UCSD-AML1 (cell line): ENCODE measurements at regions not wholly inside any gene's neighbourhood (a gene's known extent, or its start where the extent isn't known, plus 50 kb on each side); places are given as distances from the start of the nearest gene placed in this dataset.
"Not testable (repeated sequence)": the region's sequence is repeated elsewhere in the genome, so short reads cannot be mapped to it uniquely, and the experiment has no call there.

Source experiments
- DNase-seq: peaks from one replicate; lab custom pipeline; 2025; ENCODE audit not compliant: unreplicated experiment; lab: John Stamatoyannopoulos, UW

DNA sequence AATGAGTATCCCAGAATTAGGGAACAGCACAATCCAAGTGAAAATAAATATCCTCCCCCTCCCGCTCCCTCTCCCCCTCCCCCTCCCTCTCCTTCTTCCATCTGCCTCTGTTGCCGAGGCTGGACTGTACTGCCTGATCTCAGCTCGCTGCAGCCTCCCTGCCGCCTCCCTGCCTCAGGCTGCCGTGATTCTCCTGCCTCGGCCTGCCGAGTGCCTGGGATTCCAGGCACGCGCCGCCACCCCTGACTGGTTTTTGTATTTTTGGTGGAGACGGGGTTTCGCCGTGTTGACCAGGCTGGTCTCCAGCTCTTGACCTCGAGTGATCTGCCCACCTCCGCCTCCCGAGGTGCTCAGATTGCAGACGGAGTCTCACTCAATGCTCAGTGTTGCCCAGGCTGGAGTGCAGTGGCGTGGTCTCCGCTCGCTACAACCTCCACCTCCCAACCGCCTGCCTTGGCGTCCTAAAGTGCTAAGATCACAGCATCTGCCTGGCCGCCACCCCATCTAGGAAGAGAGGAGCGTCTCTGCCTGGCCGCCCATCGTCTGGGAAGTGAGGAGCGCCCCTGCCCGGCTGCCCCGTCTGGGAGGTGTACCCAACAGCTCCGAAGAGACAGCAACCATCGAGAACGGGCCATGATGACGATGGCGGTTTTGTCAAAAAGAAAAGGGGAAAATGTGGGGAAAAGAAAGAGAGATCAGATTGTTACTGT, 178.9 kb upstream of the IPO5 start:
- DNase-seq, result not testable (repeated sequence)

DNA sequence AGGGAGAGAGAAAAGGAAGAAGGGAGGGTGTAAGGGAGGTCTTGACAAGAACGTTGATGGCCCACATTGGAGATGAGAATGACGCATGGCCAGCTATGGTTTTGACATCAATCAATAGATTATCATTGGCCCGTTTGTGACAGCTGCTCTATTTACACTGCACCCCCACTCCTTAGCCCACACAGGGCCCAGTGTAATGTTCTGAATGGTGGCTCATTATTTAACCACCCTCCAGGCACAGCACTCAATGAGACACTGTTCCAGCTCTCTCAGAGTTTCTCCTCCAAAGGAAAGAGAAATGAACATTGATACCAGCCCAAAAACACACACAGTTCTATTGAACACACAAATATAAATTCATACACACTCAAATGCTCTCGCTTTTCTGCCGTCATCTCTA, 173.0 kb upstream of the IPO5 start:
- no peak for DNase-seq

DNA sequence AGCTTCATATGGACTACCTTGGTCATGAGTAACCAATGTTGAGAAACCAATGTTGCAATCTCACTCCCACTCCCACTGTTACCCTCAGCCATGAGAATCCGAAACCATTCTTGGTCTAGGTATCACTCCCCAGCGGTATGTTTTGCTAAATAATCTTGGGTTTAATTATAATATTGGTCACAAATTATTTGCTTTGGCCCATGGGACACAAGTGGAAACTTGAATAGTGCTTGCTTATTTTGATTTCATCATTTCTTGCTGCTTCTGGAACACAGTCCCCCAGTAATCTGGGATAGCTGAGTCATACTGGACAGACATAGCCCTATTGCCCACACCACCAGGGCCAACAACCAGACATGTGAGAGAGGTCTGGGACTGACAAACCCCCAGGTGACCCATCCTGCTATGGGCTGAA, 171.6 kb upstream of the IPO5 start:
- DNase-seq, result no peak

DNA sequence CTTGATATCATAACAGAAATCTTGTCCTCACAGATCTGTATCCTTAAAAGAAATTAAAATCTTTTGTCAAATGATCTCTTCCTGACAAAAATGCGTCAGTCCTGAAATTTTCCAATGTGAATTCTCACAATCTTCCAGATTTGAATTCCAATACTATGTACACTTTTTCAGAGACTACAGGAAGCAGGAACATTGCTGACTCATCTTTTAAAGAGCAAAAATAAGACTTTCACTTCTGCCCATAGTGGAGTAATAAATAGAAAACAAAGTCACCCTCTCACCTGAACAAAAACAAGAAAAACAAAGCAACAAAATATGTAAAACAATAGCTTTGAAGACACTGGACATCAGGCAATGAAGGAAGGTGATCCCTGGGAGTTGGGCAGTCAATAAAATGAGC, 167.0 kb upstream of the IPO5 start:
- no peak for DNase-seq

DNA sequence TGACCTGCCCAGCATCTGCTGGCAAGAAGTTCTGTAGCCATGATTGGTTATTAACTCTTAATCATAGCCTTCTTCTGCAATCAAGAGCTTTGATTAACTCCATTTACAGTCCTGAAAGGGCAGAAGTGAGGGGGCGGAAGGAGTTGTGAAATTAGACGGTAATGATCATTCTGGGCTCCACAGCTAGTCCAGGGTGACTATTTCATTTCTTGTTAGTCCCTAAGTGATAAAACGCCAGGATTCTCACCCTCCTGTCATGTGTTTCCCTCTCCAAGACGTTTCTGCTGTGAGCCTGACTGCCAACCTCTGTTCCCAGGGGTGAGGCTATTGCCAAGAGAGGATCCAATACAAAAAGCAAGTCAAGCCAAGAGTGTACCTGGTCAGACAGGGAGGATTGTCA, 155.9 kb upstream of the IPO5 start:
- DNase-seq, result no peak

DNA sequence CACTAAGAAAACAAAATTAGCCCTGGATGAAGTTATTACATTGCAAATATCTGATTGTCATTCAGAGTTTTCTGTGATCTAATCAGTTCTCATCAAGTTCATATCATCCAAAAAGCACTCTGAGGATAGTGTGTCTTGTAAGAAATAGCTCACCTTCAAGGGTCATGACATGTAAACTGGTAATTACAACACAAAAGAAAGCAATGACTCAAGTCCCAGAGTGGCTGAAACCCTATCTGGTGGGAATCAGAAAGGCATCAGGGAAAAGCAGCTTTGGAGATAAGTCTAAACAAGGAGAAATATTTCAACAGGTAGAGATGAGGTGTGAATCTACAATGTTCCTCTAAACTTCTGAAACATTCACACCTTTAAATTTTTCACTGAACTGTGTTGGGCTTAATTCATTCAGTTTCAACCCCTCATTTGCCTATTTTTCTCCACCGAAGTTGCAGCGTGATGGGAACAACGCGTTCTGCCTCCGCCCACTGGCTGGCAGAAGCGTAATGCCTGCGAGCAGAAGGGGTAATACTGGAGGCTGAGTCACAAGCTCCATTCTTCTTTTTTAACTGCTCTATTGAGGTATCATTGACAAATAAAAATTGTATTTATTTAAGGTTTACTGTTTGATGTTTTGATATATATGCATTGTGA, 155.2 kb upstream of the IPO5 start:
- DNase-seq, result no peak

DNA sequence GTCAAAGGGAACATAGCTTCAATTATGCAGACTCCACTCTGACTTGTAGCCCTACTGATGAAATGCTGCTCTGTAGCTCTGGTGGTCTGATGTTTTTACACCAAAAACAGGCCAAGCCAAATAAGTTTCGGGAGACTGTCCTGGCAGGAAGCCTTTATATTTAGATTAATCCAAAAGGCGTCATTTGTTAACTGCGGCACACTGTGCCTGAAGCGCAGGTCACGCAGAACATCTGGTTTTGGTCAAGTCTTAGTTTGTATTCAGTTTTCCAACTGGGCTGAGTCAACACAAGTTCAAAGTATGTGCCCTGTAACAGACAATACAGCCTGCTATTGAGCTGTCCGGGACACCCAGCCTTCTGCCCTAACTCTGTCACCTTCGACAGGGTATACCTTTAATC, 154.6 kb upstream of the IPO5 start:
- no peak for DNase-seq

DNA sequence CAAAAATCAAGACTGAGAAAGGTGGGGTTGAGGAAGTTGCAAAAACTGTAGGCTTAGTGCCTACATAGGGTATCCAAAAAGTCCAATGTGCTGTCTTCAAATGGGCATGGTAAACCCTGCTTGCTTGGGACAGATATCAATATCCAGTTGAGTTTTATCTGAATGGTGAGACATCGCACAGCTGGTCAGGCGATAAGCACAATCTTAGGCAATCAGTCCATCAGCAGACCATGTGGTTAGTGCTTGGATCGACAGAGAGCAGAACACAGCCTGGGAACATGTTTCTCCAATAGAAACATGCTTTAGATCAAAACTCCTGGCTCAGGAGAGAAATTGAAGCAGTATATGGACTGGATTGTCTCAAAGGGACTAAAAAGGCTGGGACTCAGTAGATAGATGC, 151.3 kb upstream of the IPO5 start:
- no peak for DNase-seq

DNA sequence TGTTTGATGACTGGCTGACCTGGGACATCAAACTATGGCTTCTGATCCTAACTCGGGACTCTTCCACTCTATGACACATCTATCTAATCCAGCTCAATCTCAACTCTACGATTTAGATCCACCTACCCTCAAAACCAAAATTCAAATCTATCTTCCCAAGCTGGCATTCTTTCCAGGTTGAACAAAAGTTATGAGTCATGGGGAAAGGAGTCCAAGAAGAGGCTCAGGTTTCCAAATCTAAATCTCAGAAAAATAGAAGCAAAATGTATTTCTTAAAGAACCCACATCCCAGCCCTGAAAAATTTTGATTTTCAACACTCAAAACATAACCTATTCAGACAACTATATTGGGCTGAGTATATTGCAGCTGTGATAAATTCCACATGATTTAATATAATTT, 143.9 kb upstream of the IPO5 start:
- DNase-seq, result no peak

DNA sequence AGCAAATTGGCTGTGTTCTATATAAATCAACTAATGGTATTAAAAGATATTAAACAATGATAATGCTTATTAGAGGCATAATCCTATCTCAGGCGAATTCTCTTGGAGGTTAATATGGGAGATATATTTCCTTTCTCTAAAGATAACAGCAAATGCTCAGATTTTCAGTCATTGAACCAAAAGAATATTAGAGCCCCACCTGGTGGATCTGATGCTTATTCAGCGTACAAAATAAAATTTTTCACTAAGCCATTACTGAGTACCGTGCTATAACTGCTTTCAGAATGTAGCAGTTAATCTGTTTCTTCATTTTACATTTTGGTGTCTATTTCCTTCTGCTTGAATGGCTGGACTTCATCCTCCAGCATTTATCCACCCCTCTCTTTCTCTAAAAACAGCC, 143.3 kb upstream of the IPO5 start:
- DNase-seq, result no peak

DNA sequence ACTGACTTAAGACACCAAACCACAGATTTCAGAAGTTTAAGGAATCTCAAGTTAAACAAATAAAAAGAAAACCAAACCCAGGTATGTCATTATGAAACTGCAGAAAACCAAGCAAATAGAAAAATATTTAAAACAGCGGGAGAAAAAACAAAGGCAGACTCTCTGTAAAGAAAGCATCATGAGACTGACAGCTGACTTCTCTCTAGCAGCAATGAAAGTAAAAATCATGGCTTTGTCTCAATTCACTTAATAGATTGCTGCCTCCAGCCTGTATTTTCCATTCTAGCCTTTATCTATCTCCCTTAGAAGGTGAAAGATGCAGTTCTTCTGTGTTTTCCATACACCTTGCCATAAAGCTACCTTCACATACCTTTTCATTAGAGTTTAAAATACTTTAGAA, 131.1 kb upstream of the IPO5 start:
- no peak for DNase-seq

DNA sequence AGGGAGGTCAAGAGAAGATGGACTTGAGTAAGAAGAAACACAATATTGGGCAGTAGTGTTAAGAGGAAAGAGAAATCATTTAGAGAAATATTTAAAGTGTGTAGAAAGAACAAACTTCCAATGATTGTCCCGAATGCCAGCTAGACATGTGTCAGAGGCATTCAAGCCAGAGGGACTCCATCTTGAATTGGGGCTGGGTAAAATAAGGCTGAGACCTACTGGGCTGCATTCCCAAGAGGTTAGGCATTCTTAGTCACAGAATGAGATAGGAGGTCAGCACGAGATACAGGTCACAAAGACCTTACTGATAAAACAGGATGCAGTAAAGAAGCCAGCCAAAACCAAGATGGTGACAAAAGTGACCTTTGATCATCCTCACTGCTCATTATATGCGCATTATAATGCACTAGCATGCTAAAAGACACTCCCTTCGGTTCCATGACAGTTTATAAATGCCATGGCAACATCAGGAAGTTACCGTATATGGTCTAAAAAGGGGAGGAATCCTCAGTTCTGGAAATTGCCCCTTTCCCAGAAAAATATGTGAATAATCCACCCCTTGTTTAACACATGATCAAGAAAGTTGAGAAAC, 127.0 kb upstream of the IPO5 start:
- no peak for DNase-seq

DNA sequence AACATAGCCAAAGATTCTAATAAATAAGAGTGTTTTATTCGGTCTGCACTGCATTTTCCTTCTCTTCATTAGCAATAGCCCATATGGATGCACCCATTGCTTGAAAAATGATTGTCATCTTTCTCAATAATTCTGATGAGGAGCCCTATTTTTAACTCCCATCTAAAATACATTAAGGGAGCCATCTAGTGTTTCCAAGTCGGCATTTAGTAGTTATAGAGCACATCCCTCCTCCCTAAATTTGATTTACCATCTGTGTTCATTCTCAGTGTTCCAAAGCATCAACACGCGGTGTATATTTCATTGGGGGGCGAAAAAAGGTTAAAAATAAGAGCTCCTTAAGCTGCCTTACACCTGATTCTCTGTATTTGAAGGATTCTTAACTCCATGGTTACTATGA, 119.2 kb upstream of the IPO5 start:
- DNase-seq, result no peak

DNA sequence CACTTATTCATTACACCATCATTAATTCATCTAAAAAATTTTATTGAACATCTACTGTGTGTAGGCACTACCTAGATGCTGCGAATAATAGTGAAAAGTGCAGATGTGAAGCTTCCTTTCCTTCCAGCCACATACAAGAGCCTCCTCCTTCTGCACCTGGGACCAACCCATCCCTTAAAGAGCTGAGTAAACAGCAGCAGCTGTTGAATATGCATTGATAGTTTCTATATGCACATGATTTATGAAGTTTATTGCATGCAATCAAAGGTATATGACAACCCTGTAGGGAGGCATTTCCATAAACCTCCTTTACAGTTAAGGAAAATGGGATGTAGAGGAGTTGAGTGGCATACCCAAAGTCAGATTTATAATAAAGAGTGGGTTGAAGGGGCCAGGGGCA, 110.3 kb upstream of the IPO5 start:
- DNase-seq, result no peak

DNA sequence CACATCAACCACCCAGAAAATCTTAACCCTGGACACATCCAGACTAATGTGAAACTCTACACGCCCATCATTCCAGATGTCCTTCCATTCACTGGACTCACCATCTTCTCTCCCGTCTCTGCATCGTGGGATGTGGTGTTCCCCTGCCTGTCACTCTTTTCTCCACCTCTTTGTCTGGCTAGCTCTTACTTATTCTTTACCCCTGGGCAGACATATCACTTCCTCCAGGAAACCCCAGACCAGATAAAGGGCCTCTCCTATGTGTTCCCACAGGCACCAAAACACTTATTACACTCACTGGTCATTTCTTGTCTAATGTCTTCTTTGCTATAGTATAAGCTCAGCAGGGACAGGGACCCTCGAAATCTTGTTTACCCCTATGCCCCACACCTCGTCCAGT, 109.3 kb upstream of the IPO5 start:
- no peak for DNase-seq

DNA sequence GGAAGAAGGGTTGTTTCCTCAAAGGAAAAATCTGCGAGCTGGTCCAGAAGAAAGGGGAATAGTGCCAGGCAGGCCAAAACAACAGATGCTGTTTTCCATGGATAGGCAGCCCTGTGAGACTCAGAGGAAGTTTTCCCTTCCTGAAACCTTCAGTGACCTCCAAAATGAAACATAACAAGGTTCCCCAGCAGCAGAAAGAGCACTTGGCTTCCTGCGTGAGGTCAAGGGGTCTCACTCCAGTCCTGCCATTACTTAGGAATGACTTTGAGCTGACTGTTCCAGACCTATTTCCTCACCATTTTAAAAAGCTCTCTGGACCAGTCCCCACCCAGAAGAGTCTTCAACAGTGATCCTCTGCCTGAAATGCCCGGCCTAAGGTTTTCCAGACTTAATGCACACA, 104.6 kb upstream of the IPO5 start:
- DNase-seq, result no peak

DNA sequence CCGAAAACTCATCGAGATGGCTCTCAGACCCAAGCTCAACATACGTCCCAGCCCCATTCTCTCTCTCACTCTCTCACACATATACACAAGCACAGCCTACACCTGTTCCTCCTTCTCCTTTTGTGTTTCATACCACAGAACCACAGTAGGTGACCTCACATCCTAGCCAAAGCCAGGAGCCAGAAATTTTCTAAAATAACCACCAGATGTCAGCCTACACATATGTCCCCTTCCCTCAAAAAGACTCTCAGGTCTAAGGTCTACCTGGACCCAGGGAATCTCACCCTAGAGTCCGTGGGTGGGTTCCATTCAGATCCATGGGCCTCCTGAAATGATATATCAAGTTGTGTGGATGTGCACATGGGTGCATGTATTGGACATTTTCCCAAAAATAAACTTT, 104.2 kb upstream of the IPO5 start:
- DNase-seq, result no peak

DNA sequence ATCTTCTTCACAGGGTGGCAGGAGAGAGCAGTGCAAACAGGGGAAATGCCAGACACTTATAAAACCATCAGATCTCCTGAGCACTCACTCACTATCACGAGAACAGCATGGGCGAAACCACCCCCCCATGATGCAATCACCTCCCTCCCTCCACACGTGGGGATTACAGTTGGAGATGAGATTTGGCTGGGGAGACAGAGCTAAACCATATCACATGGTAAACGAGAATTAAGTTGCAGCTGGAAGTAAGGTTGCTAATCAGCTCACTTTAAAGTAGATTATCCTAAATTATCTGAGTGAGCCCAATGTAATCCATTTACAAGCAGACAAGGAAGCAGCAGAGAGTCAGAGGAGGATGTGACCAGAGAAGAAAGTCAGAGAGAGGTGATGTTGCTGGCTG, 102.2 kb upstream of the IPO5 start:
- no peak for DNase-seq

DNA sequence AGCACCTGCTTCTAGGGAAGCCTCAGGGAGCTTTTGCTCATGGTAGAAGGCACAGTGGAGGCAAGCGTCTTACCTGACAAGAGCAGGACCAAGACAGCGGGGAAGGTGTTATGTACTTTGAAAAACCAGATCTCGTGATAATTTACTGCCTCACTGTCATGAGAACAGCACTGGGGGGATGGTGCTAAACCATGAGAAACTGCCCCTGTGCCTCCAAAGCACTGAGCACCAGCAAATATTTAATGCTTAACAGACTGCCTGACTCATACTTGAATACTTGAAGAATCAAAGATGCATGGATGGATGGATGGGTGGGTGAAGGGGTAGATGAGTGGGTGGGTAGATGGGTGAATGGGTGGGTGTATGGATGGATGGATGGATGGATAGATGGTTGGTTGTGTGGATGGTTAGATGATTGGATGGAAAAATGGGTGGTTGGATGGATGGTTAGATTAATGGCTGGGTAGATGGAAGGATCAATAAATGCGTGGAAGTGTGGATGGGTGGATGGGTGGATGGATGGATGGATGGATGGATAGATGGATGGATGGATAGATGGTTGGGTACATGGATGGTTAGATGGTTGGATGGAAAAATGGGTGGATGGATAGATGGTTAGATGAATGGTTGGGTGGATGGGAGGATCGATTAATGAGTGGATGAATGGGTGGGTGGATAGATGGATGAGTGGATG, 101.1 kb upstream of the IPO5 start:
- DNase-seq, result no peak

DNA sequence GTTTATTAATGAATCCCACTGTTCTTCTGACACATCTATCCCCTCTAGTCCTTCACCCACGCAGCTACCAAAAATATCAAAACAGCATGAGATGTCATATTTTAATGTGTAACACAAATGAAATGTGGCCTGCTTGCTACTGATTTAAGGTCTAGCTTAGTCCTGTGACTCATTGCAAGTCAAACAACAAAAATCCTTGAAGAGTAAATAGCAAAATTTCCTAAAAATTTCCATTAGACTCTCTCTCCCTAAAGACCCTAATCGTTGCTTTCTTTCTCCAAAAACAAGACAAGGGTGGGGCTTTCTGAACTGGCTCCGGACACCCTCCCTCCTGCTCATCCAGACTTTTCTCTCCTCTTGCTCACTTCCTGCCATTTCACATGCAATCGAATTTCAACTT, 99.9 kb upstream of the IPO5 start:
- no peak for DNase-seq

DNA sequence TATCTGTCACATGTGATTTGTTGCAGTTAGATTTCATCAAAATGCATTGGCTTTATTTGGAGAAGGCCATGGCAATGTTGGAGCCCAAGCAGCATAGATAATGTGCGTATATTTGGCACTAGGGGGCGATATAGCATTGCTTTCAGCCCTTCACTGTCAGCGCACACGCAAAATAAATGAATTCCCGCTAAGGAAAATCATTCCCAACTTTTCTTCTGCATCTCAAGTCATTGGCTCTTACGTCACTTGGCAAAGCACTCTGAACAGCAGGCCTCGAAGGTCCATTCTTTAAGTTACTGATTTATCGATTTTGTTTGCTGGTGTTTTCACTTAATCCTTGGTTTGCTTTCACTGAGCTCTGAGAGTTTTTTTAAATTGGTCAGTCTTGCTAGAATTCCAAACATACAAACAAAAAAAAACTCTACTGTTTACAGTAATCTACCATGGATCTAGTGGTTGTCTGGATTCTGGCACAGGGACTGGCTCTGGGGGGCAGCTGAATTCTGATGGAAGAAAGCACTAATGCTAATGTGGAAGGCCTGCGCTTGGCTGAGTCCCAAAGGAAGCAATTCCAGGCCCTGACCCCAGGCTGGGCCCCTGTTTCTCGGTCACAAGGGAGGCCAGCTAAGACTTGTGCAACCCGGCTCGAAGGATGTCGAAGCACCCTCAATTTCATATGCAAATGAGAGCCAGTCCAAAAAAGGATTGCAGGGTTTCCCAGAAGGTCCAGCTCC, 97.7 kb upstream of the IPO5 start:
- no peak for DNase-seq

DNA sequence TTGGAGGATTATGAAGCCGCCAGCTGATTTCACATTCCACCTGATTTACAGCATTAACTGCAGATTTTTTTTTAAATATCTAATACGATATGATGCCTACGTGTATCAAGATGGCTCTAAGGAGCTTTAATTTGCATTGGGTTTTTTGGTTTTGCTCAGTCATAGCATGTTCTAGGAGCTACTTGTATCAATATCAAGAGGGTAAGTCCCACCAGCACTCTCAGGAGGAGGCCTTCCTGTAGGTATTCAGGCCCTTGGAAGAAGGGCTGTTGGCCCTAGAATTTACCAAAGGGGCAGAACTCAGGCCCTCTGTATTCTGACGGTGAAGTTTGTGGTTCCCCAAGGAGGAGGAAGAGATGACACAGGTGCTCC, 97.2 kb upstream of the IPO5 start:
- DNase-seq, result no peak
